CD4-positive, alpha-beta T cell (primary cell): ENCODE measurements at regions not wholly inside any gene's neighbourhood (a gene's known extent, or its start where the extent isn't known, plus 50 kb on each side); places are given as distances from the start of the nearest gene placed in this dataset.

ENCODE experiments used
- ATAC-seq: fragments of 200-7000 bp; cut with Tn5 transposase; one replicate; pipeline ENCODE4 v1.10.0; 2022; ENCODE audit warnings: mild to moderate bottlenecking; ENCODE audit not compliant: poor library complexity
- CTCF ChIA-PET: fragments of 350-600 bp; sonication (Branson Sonifier 250); formaldehyde crosslinking; loops from one replicate; lab custom pipeline; 2021; ENCODE audit warnings: antibody characterized with exemption, inconsistent platforms; lab: Charles Lee
- POLR2A ChIA-PET: fragments of 350-600 bp; sonication (Branson Sonifier 250); formaldehyde crosslinking; loops from one replicate; lab custom pipeline; 2021; ENCODE audit warnings: antibody characterized with exemption, inconsistent platforms; lab: Charles Lee
- DNase-seq, 14 experiments: peaks; one replicate each; pipeline ENCODE4 v3.0.0-alpha.2; 2013 to 2020; ENCODE audit warnings: mixed read lengths in 2 of 14
- H3K27ac ChIP-seq, 2 donors: one replicate each; pipeline versions ENCODE4 v1.5.1 to v1.7.0; 2013; ENCODE audit warnings: low read length in 2 of 2, low read depth in 1 of 2, mild to moderate bottlenecking in 1 of 2
- H3K27me3 ChIP-seq, 2 experiments: 1 replicate in 1 of 2; 2 replicates in 1 of 2; pipeline versions ENCODE4 v1.6.1 to v1.7.0; 2013; ENCODE audit warnings: low read length in 2 of 2, control low read depth in 1 of 2, mild to moderate bottlenecking in 1 of 2, moderate library complexity in 1 of 2; ENCODE audit not compliant: insufficient read depth in 2 of 2, control insufficient read depth in 1 of 2
- H3K36me3 ChIP-seq: one replicate; pipeline ENCODE4 v1.6.1; 2013; ENCODE audit warnings: low read length, control low read depth; ENCODE audit not compliant: insufficient read depth
- H3K4me1 ChIP-seq: one replicate; pipeline ENCODE4 v1.6.1; 2013; ENCODE audit warnings: low read length, control low read depth; ENCODE audit not compliant: insufficient read depth
- H3K4me3 ChIP-seq: one replicate; pipeline ENCODE4 v1.5.1; 2013; ENCODE audit warnings: mild to moderate bottlenecking, low read length, moderate library complexity
- H3K9me3 ChIP-seq, 2 experiments: 1 replicate in 1 of 2; 2 replicates in 1 of 2; pipeline versions ENCODE4 v1.6.1 to v1.7.0; 2013; ENCODE audit warnings: low read length in 2 of 2, mild to moderate bottlenecking in 2 of 2, control low read depth in 1 of 2, moderate library complexity in 1 of 2; ENCODE audit not compliant: control insufficient read depth in 1 of 2, insufficient read depth in 1 of 2
- H3K27ac Mint-ChIP-seq: one replicate; pipeline ENCODE4 v1.8.0; 2020; ENCODE audit warnings: mixed read lengths
- H3K27me3 Mint-ChIP-seq: one replicate; pipeline ENCODE4 v1.8.0; 2021; ENCODE audit warnings: mixed read lengths
- H3K36me3 Mint-ChIP-seq: one replicate; pipeline ENCODE4 v1.8.0; 2021; ENCODE audit warnings: low read depth, mixed read lengths
- H3K4me1 Mint-ChIP-seq: one replicate; pipeline ENCODE4 v1.8.0; 2021; ENCODE audit warnings: low read depth, mixed read lengths
- H3K4me3 Mint-ChIP-seq: one replicate; pipeline ENCODE4 v1.8.0; 2020; ENCODE audit warnings: mild to moderate bottlenecking, mixed read lengths
- H3K9me3 Mint-ChIP-seq: one replicate; pipeline ENCODE4 v1.8.0; 2020; ENCODE audit warnings: mixed read lengths
- intact Hi-C, 2 experiments: fragments of 100-400 bp; cut with DNase I in 1 of 2; cut with micrococcal nuclease in 1 of 2; formaldehyde crosslinking; loops; one replicate each; pipeline versions ENCODE4 v1.15.1 to v1.9.0; 2023 to 2025; cut with DNase I, micrococcal nuclease
- TF ChIP-seq, protein P1 (sequence below): fragments of 200-600 bp; IDR thresholded peaks from one replicate; pipeline ENCODE4 v1.8.0; 2022; ENCODE audit warnings: antibody characterized with exemption, mild to moderate bottlenecking

DNA sequence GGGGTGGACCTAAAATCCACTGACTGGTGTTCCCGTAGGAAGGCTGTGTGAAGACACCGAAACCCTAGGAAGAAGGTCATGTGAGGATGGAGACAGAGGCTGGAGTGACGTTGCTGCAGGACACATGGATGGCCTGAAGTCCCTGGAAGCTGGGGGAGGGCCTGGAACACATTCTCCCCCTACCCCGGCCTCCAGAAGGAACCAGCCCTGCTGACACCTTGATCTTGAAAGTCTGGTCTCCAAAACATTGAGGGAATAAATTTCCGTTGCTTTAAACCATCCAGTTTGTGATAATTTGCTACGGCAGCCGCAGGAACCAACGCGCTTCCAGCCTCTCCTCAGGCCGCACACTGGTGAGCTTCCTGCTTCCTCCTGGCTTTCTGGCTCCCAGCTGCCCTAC lies 288.2 kb downstream of the GLRX3 start:
- Mint-ChIP-seq H3K9me3 (no peaks in the 10 kb centered on the region), H3K36me3 (no peaks in the 10 kb centered on the region), H3K27me3 (peaks cover 4% of the 10 kb centered on the region), H3K27ac (no peak overlapping the region), H3K4me1 (no peaks in the 10 kb centered on the region), H3K4me3 (no peak overlapping the region)
- Histone ChIP-seq H3K4me3 (no peak overlapping the region), H3K9me3 (peaks cover 0 to 23% of the 10 kb centered on the region in 2 experiments), H3K4me1 (no peaks in the 10 kb centered on the region), H3K36me3 (no peaks in the 10 kb centered on the region), H3K27ac (no peak overlapping the region), H3K27me3 (peaks cover 3 to 4% of the 10 kb centered on the region in 2 experiments)
- DNase-seq (no peak), ATAC-seq (no peak)
- CTCF ChIA-PET = no interaction called here
- POLR2A ChIA-PET = no interaction called here
- intact Hi-C loops = no loop called here
- TF ChIP-seq, protein P1, sequence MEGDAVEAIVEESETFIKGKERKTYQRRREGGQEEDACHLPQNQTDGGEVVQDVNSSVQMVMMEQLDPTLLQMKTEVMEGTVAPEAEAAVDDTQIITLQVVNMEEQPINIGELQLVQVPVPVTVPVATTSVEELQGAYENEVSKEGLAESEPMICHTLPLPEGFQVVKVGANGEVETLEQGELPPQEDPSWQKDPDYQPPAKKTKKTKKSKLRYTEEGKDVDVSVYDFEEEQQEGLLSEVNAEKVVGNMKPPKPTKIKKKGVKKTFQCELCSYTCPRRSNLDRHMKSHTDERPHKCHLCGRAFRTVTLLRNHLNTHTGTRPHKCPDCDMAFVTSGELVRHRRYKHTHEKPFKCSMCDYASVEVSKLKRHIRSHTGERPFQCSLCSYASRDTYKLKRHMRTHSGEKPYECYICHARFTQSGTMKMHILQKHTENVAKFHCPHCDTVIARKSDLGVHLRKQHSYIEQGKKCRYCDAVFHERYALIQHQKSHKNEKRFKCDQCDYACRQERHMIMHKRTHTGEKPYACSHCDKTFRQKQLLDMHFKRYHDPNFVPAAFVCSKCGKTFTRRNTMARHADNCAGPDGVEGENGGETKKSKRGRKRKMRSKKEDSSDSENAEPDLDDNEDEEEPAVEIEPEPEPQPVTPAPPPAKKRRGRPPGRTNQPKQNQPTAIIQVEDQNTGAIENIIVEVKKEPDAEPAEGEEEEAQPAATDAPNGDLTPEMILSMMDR = no peak

DNA sequence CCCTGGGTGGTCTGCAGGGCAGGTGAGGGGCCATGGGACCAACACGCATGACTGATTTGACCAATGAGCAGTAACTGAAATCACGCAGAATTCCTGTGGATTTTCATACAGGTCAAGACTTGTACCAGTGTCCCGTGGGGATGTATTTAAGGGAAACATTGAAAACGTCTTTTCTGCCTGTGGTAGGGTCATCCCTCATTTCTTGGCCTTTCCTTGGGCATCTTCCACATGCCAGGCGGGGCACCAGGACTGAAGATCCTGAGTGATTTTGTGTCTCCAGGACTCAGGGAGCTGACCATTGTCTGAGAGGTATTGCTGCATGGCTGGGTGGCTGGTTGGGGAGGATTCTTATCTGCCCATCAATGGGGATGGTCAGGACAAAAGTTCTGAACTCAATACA lies 289.0 kb downstream of the GLRX3 start:
- no peaks in the 10 kb centered on the region for H3K4me1 ChIP-seq
- intact Hi-C loops = no loop called here
- H3K36me3 Mint-ChIP-seq = no peaks in the 10 kb centered on the region
- CTCF ChIA-PET = no interaction called here
- H3K27ac ChIP-seq = no peak overlapping the region
- no peak for ATAC-seq
- H3K4me3 ChIP-seq = no peak overlapping the region
- no peaks in the 10 kb centered on the region for H3K36me3 ChIP-seq
- H3K27me3 Mint-ChIP-seq = peaks cover 4% of the 10 kb centered on the region
- no peak overlapping the region for H3K4me3 Mint-ChIP-seq
- H3K9me3 Mint-ChIP-seq = no peaks in the 10 kb centered on the region
- H3K4me1 Mint-ChIP-seq = no peaks in the 10 kb centered on the region
- H3K27me3 ChIP-seq = peaks cover 3 to 4% of the 10 kb centered on the region in 2 experiments
- TF ChIP-seq, protein P1 = no peak
- no peak overlapping the region for H3K27ac Mint-ChIP-seq
- no peak for DNase-seq
- H3K9me3 ChIP-seq = peaks cover 0 to 24% of the 10 kb centered on the region in 2 experiments
- POLR2A ChIA-PET = no interaction called here

DNA sequence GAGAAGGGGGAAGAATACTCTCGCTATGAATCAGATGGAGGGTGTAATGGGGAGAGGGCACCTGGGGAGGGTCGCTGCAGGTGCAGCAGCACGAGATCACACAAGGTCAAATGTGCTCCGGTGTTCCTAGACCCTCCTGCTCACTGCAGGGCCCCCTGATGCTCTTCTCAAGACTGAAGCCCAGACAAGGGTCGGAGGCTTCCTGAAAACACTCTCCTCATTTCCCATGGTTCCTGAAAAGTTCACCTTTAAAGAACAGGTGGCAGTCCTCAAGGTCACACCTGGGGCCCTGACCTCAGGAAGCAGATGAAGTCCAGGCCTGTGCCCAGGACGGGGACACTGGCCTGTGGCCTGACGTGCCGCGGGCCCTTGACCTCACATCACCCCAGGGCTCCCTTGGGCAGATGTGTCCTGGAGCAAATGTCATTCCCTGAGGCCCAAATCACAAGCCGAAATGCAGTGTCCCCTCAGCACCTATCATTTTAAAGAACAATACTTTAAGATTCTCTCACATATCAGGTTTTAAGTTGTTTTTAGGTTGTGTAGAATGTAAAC lies 289.8 kb downstream of the GLRX3 start:
- H3K27me3 ChIP-seq = peaks cover 3 to 4% of the 10 kb centered on the region in 2 experiments
- CTCF ChIA-PET = no interaction called here
- no peaks in the 10 kb centered on the region for H3K36me3 ChIP-seq
- no peak for DNase-seq
- Mint-ChIP-seq H3K36me3 (no peaks in the 10 kb centered on the region), H3K9me3 (no peaks in the 10 kb centered on the region), H3K4me3 (no peak overlapping the region), H3K27ac (no peak overlapping the region), H3K27me3 (peaks cover 4% of the 10 kb centered on the region), H3K4me1 (no peaks in the 10 kb centered on the region)
- peaks cover 0 to 31% of the 10 kb centered on the region in 2 experiments for H3K9me3 ChIP-seq
- POLR2A ChIA-PET = no interaction called here
- H3K27ac ChIP-seq = no peak overlapping the region
- H3K4me1 ChIP-seq = no peaks in the 10 kb centered on the region
- TF ChIP-seq, protein P1 = no peak
- H3K4me3 ChIP-seq = no peak overlapping the region
- intact Hi-C loops = no loop called here
- no peak for ATAC-seq
